AG10803 (cell line): ENCODE measurements at regions not wholly inside any gene's neighbourhood (a gene's known extent, or its start where the extent isn't known, plus 50 kb on each side); places are given as distances from the start of the nearest gene placed in this dataset.
"Not testable (repeated sequence)": the region's sequence is repeated elsewhere in the genome, so short reads cannot be mapped to it uniquely, and the experiment has no call there.

Experiments used
- DNase-seq: peaks from one replicate; pipeline ENCODE4 v3.0.0; 2010; ENCODE audit warnings: low read depth
- H3K4me3 ChIP-seq: 2 replicates; pipeline ENCODE4 v1.5.1; 2011; ENCODE audit warnings: mild to moderate bottlenecking, low read length, control low read depth
- TF ChIP-seq, protein P1 (sequence below): conservative IDR thresholded peaks from 2 replicates; pipeline ENCODE4 v1.5.1; 2011; ENCODE audit warnings: mild to moderate bottlenecking, low read length, control low read depth, inconsistent platforms

DNA sequence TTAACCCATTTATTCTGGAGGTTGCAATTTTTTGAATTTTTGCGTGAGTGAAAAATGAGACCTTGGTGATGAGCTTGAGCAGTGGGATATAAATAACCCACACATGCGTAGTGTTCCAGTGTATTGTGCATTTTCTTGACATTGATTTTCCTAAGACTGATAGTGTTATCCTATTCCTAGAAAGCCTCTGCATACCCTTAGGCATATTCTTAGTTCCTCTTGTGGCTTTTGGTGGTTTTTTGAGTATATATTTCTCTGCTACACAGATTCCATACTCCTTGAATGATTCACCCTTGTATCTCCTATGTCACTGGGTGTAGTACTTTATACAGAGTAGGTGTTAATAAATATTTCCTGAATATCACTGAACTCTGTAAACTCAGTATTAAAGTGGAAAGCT, 363.4 kb upstream of the PDE3A start:
- TF ChIP-seq, protein P1, sequence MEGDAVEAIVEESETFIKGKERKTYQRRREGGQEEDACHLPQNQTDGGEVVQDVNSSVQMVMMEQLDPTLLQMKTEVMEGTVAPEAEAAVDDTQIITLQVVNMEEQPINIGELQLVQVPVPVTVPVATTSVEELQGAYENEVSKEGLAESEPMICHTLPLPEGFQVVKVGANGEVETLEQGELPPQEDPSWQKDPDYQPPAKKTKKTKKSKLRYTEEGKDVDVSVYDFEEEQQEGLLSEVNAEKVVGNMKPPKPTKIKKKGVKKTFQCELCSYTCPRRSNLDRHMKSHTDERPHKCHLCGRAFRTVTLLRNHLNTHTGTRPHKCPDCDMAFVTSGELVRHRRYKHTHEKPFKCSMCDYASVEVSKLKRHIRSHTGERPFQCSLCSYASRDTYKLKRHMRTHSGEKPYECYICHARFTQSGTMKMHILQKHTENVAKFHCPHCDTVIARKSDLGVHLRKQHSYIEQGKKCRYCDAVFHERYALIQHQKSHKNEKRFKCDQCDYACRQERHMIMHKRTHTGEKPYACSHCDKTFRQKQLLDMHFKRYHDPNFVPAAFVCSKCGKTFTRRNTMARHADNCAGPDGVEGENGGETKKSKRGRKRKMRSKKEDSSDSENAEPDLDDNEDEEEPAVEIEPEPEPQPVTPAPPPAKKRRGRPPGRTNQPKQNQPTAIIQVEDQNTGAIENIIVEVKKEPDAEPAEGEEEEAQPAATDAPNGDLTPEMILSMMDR: no peak
- DNase-seq: no peak
- H3K4me3 ChIP-seq: no peak overlapping the region

DNA sequence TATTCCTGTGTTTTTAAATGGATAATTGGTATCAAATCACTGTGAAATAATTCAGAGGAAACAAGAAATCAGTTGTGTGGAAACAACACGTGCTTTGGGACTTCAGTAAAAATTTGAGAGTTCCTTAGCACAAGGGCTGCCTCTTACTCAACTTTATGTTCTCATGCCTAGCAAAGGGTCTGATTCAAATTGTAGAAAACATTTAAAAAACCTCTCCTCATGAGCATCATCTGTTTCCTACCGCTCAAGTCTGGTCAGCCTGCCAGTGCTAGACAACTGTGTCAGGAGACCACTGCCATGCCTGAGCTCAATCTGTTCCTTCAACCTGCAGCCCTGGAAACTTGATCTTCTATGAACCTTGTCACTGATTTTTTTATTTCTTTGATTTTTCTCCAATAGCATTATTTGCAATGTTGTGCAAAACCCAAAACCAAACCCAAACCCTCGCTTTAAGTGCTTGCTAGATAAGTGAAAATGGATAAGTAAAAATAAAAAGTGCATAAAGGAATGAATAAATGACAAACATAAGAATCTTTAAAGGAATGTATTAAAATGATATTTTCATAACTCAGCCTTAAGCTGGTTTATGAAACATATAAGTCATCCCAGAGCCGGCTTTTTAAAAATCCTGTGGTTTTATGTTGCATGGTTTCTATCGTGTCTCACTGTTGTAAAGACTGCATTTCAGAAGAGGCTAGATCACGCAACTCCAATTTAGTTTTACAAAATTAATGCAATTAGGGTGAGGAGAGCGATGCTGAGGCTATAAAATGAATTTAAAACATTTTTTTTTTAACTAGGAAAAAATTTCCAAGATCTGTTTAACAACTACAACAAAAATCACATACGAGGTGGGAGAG, 361.2 kb upstream of the PDE3A start:
- TF ChIP-seq, protein P1: no peak
- no peak overlapping the region for H3K4me3 ChIP-seq
- DNase-seq: peak; percentile 73

DNA sequence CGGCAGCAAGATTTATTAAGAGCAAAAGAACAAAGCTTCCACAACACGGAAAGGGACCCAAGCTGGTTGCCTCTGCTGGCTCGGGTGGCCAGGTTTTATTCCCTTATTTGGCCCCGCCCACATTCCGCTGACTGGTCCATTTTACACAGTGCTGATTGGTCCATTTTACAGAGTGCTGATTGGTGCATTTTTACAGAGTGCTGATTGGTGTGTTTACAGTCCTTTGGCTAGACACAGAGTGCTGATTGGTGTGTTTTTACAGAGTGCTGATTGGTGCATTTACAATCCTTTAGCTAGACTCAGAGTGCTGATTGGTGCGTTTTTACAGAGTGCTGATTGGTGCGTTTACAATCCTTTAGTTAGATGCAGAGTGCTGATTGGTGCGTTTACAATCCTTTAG, 358.4 kb upstream of the PDE3A start:
- not testable (repeated sequence) for H3K4me3 ChIP-seq, DNase-seq

DNA sequence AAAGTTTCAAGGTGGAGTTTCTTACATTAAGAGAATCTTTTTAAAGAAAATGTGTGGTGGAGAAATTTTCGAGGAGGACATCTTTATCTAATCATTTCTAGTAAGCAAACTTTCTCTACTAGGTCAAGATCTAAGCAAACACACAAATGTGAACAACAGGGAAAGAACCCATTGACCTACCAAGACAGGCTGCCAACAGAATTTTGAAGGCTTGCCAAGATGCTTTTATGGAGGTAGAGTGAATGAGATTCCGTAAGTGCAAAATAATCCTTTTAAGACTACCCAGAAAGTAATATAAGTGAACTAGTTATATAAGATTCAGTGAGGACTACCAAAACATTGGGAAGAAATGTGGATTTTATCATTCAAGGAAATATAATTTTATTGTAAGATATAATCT, 357.1 kb upstream of the PDE3A start:
- no peak overlapping the region for H3K4me3 ChIP-seq
- TF ChIP-seq, protein P1: no peak
- no peak for DNase-seq

DNA sequence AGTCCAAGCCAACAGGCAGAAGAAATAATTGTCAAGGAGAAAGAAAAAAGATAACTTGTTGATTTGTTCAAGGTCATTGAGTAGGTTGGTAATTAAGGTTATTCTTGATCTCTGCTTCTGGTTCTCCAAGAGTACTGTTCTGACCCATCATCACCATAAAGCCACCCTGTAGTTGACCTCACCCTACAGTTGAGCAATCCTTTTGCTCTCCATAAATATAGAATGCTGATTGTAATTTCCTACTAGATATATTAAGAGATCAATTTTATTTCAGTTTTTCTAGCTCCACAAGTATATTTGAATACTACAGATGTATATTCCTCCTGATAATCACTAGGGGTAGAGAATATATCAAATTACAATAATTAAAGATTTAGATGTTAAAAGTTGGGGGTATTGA, 350.5 kb upstream of the PDE3A start:
- TF ChIP-seq, protein P1: no peak
- no peak overlapping the region for H3K4me3 ChIP-seq
- DNase-seq: no peak

DNA sequence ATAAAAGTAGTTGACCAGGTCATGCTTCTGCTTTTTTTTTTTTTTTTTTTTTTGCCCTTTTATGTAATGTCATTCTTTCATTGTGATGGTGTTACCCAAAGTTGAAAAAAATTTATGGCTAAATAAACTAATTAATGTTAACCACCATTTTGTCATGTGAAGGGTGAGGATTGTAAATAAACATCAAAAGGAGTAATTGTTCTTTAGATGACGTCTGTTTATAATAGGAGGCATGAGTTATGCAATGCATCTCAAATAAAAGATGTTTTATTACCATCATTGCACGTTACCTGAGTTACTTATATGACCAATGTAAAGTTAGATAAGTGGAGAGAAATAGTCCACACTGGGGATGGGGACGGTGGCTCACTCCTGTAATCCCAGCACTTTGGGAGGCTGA, 349.9 kb upstream of the PDE3A start:
- DNase-seq: no peak
- H3K4me3 ChIP-seq: no peak overlapping the region
- TF ChIP-seq, protein P1: no peak

DNA sequence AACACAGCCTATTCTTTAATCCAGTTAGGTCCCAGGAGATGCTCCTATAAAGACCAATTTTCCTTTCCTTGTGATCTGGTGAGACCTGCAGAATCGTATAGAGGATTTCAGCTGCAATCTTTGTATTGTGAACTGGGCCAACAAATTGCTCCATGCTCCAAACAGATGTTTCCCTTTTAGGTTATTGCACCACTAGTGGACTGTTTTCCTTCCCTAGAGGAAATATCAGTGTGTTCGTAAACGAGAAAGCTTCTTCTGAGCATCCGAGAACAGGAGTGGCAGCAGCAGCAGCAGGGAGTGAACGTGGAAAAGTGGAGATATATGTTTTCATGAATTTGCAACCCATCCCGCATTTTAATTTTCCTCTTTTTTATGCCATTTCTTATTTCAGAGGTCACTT, 344.1 kb upstream of the PDE3A start:
- no peak overlapping the region for H3K4me3 ChIP-seq
- TF ChIP-seq, protein P1: peak; percentile 13; the same call in 1 of the 2 replicates
- peak; percentile 59 for DNase-seq
